ENCODE measurements at regions not wholly inside any gene's neighbourhood (a gene's known extent, or its start where the extent isn't known, plus 50 kb on each side); places are given as distances from the start of the nearest gene placed in this dataset.

- Mint-ChIP-seq H3K36me3 (no peaks in the 10 kb centered on the region), H3K27me3 (ENCODE audit: low read depth in 3 of 3) (peaks cover 23 to 47% (median 27%) of the 10 kb centered on the region in 3 donors), H3K4me3 (no peak overlapping the region), H3K4me1 (no peaks in the 10 kb centered on the region), H3K27ac (no peak overlapping the region), H3K9me3 (no peaks in the 10 kb centered on the region)
- Histone ChIP-seq H3K27ac (ENCODE audit: low read depth in 1 of 2, low read length in 2 of 2) (no peak overlapping the region), H3K4me1 (ENCODE audit: control insufficient read depth in 1 of 2, insufficient read depth in 2 of 2, low read length in 2 of 2) (no peaks in the 10 kb centered on the region), H3K9ac (ENCODE audit: insufficient read depth, low read length, poor library complexity, severe bottlenecking) (no peak overlapping the region), H3K36me3 (replicated peaks in 1 of 2; ENCODE audit: control insufficient read depth in 1 of 2, insufficient read depth in 2 of 2, low read length in 2 of 2) (no peaks in the 10 kb centered on the region), H3K4me2 (replicated peaks; ENCODE audit: extremely low read depth, low read length, poor library complexity, severe bottlenecking) (no peak overlapping the region), H3K79me2 (ENCODE audit: insufficient read depth, low read length) (no peaks in the 10 kb centered on the region), H2AFZ (ENCODE audit: insufficient read depth, low read depth, low read length, poor library complexity, severe bottlenecking) (no peak overlapping the region), H3K27me3 (ENCODE audit: control insufficient read depth in 2 of 2, insufficient read depth in 2 of 2, low read length in 2 of 2) (peaks cover 0 to 15% of the 10 kb centered on the region in 2 donors), H3K4me3 (replicated peaks in 1 of 3; ENCODE audit: low read depth in 2 of 3, low read length in 3 of 3) (no peak overlapping the region), H4K20me1 (ENCODE audit: insufficient read depth, low read length) (no peaks in the 10 kb centered on the region), H3K9me3 (replicated peaks in 1 of 2; ENCODE audit: control insufficient read depth in 1 of 2, insufficient read depth in 1 of 2, low read length in 2 of 2) (no peaks in the 10 kb centered on the region)
- intact Hi-C loops (cut with micrococcal nuclease): no loop called here
- WGBS (ENCODE audit: insufficient coverage): 79% methylated on average over 6 of the region's 11 CpGs
- TF ChIP-seq CTCF (IDR thresholded peaks at IDR 0.05): no peak
- no peak for DNase-seq
Measured at GRCh38 chr16:86048882-86049585, 150.1 kb downstream of the IRF8 start.

- no peak overlapping the region for H3K27ac ChIP-seq (ENCODE audit: low read depth in 1 of 2, low read length in 2 of 2)
- no peak overlapping the region for H3K4me3 ChIP-seq (replicated peaks in 1 of 3; ENCODE audit: low read depth in 2 of 3, low read length in 3 of 3)
- H3K79me2 ChIP-seq (ENCODE audit: insufficient read depth, low read length): no peaks in the 10 kb centered on the region
- TF ChIP-seq CTCF (IDR thresholded peaks at IDR 0.05): no peak
- Mint-ChIP-seq H3K27ac (no peak overlapping the region), H3K36me3 (no peaks in the 10 kb centered on the region), H3K4me3 (no peak overlapping the region), H3K9me3 (no peaks in the 10 kb centered on the region), H3K4me1 (no peaks in the 10 kb centered on the region), H3K27me3 (ENCODE audit: low read depth in 3 of 3) (peaks cover 26 to 46% (median 27%) of the 10 kb centered on the region in 3 donors)
- H3K36me3 ChIP-seq (replicated peaks in 1 of 2; ENCODE audit: control insufficient read depth in 1 of 2, insufficient read depth in 2 of 2, low read length in 2 of 2): no peaks in the 10 kb centered on the region
- H3K4me2 ChIP-seq (replicated peaks; ENCODE audit: extremely low read depth, low read length, poor library complexity, severe bottlenecking): no peak overlapping the region
- no peak for DNase-seq
- no peaks in the 10 kb centered on the region for H3K4me1 ChIP-seq (ENCODE audit: control insufficient read depth in 1 of 2, insufficient read depth in 2 of 2, low read length in 2 of 2)
- no peak overlapping the region for H2AFZ ChIP-seq (ENCODE audit: insufficient read depth, low read depth, low read length, poor library complexity, severe bottlenecking)
- WGBS (ENCODE audit: insufficient coverage): 94% methylated on average over 9 of the region's 10 CpGs
- no peaks in the 10 kb centered on the region for H4K20me1 ChIP-seq (ENCODE audit: insufficient read depth, low read length)
- H3K9me3 ChIP-seq (replicated peaks in 1 of 2; ENCODE audit: control insufficient read depth in 1 of 2, insufficient read depth in 1 of 2, low read length in 2 of 2): no peaks in the 10 kb centered on the region
- H3K27me3 ChIP-seq (ENCODE audit: control insufficient read depth in 2 of 2, insufficient read depth in 2 of 2, low read length in 2 of 2): peaks cover 0 to 15% of the 10 kb centered on the region in 2 donors
- intact Hi-C loops (cut with micrococcal nuclease): no loop called here
- H3K9ac ChIP-seq (ENCODE audit: insufficient read depth, low read length, poor library complexity, severe bottlenecking): no peak overlapping the region
Measured at GRCh38 chr16:86049641-86050040, 150.7 kb downstream of the IRF8 start.
